H9 (cell line): ENCODE measurements at regions not wholly inside any gene's neighbourhood (a gene's known extent, or its start where the extent isn't known, plus 50 kb on each side); places are given as distances from the start of the nearest gene placed in this dataset.

ENCODE experiments used
- DNase-seq: peaks from one replicate; pipeline ENCODE4 v3.0.0-alpha.2; 2017
- H2AFZ ChIP-seq: one replicate; pipeline ENCODE4 v1.6.1; 2013; ENCODE audit warnings: mild to moderate bottlenecking, low read length, control low read depth, moderate library complexity
- H2AK5ac ChIP-seq: 2 replicates; pipeline ENCODE4 v1.6.1; 2013; ENCODE audit warnings: low read length, control low read depth, mixed read lengths; ENCODE audit not compliant: insufficient read length
- H2BK120ac ChIP-seq: one replicate; pipeline ENCODE4 v1.6.1; 2013; ENCODE audit warnings: low read depth, mild to moderate bottlenecking, low read length, control low read depth, inconsistent platforms; ENCODE audit not compliant: poor library complexity, severe bottlenecking
- H2BK12ac ChIP-seq: 2 replicates; pipeline ENCODE4 v1.6.1; 2013; ENCODE audit warnings: low read length, control low read depth, mixed read lengths, low read depth; ENCODE audit not compliant: insufficient read length
- H2BK15ac ChIP-seq: 2 replicates; pipeline ENCODE4 v1.6.1; 2013; ENCODE audit warnings: low read depth, low read length, control low read depth
- H2BK20ac ChIP-seq: one replicate; pipeline ENCODE4 v1.6.1; 2013; ENCODE audit warnings: low read depth, mild to moderate bottlenecking, low read length, control low read depth, inconsistent platforms; ENCODE audit not compliant: poor library complexity, severe bottlenecking
- H2BK5ac ChIP-seq: 2 replicates; pipeline ENCODE4 v1.6.1; 2013; ENCODE audit warnings: low read length, control low read depth, mixed read lengths; ENCODE audit not compliant: insufficient read length
- H3K14ac ChIP-seq: 2 replicates; pipeline ENCODE4 v1.6.1; 2013; ENCODE audit warnings: low read length, control low read depth; ENCODE audit not compliant: insufficient read depth
- H3K18ac ChIP-seq: 2 replicates; pipeline ENCODE4 v1.6.1; 2013; ENCODE audit warnings: low read depth, mild to moderate bottlenecking, mixed read lengths, low read length, control low read depth; ENCODE audit not compliant: insufficient read length
- H3K23ac ChIP-seq: 2 replicates; pipeline ENCODE4 v1.6.1; 2013; ENCODE audit warnings: low read length, control low read depth, mixed read lengths, low read depth; ENCODE audit not compliant: insufficient read length
- H3K23me2 ChIP-seq: 2 replicates; pipeline ENCODE4 v1.6.1; 2013; ENCODE audit warnings: low read depth, mild to moderate bottlenecking, mixed read lengths, low read length, control low read depth; ENCODE audit not compliant: insufficient read length, poor library complexity, severe bottlenecking
- H3K27ac ChIP-seq: 2 replicates; pipeline ENCODE4 v1.5.1; 2013; ENCODE audit warnings: low read length, control low read depth, mixed read lengths, low read depth; ENCODE audit not compliant: insufficient read length
- H3K27me3 ChIP-seq: 2 replicates; pipeline ENCODE4 v1.6.1; 2013; ENCODE audit warnings: low read length, control low read depth, inconsistent platforms; ENCODE audit not compliant: insufficient read depth
- H3K4ac ChIP-seq: 2 replicates; pipeline ENCODE4 v1.6.1; 2013; ENCODE audit warnings: low read depth, mild to moderate bottlenecking, control low read depth, inconsistent platforms, low read length, moderate library complexity
- H3K4me1 ChIP-seq: 2 replicates; pipeline ENCODE4 v1.6.1; 2013; ENCODE audit warnings: low read length, control low read depth, inconsistent platforms; ENCODE audit not compliant: insufficient read depth
- H3K4me2 ChIP-seq: 2 replicates; pipeline ENCODE4 v1.6.1; 2013; ENCODE audit warnings: low read length, control low read depth, mixed read lengths; ENCODE audit not compliant: insufficient read length, insufficient read depth
- H3K56ac ChIP-seq: 2 replicates; pipeline ENCODE4 v1.6.1; 2013; ENCODE audit warnings: low read depth, mild to moderate bottlenecking, mixed read lengths, low read length, control low read depth; ENCODE audit not compliant: insufficient read length
- H3K79me1 ChIP-seq: 2 replicates; pipeline ENCODE4 v1.6.1; 2013; ENCODE audit warnings: low read depth, mild to moderate bottlenecking, moderate library complexity, low read length, control low read depth, inconsistent platforms; ENCODE audit not compliant: insufficient read depth, poor library complexity, severe bottlenecking
- H3K79me2 ChIP-seq: 2 replicates; pipeline ENCODE4 v1.6.1; 2013; ENCODE audit warnings: low read length, control low read depth, inconsistent platforms; ENCODE audit not compliant: insufficient read depth
- H3K9ac ChIP-seq: 2 replicates; pipeline ENCODE4 v1.6.1; 2013; ENCODE audit warnings: low read length, control low read depth, mixed read lengths; ENCODE audit not compliant: insufficient read length; ENCODE audit errors: extremely low read depth
- H3K9me3 ChIP-seq: one replicate; pipeline ENCODE4 v1.6.1; 2013; ENCODE audit warnings: low read depth, low read length, inconsistent platforms; ENCODE audit not compliant: control insufficient read depth
- H3T11ph ChIP-seq: one replicate; pipeline ENCODE4 v1.6.1; 2013; ENCODE audit warnings: mild to moderate bottlenecking, low read length, control low read depth, inconsistent platforms
- H4K20me1 ChIP-seq: one replicate; pipeline ENCODE4 v1.6.1; 2013; ENCODE audit not compliant: control insufficient read depth, insufficient read length, insufficient read depth
- H4K5ac ChIP-seq: 2 replicates; pipeline ENCODE4 v1.6.1; 2013; ENCODE audit warnings: low read depth, mild to moderate bottlenecking, mixed read lengths, low read length, control low read depth; ENCODE audit not compliant: insufficient read length
- H4K8ac ChIP-seq: replicated peaks from 2 replicates; pipeline ENCODE4 v1.6.1; 2013; ENCODE audit warnings: low read length, control low read depth, mixed read lengths, low read depth; ENCODE audit not compliant: insufficient read length
- H4K91ac ChIP-seq: 2 replicates; pipeline ENCODE4 v1.6.1; 2013; ENCODE audit warnings: low read depth, mild to moderate bottlenecking, moderate library complexity, mixed read lengths, low read length, control low read depth; ENCODE audit not compliant: insufficient read length
- H3K27ac Mint-ChIP-seq, 3 experiments: 2 replicates in 2 of 3; 3 replicates in 1 of 3; pipeline ENCODE4 v1.8.0; 2020 to 2021; ENCODE audit warnings: mixed read lengths in 3 of 3, mild to moderate bottlenecking in 1 of 3, moderate library complexity in 1 of 3
- H3K27me3 Mint-ChIP-seq: 2 replicates; pipeline ENCODE4 v1.8.0; 2021; ENCODE audit warnings: low read depth, mild to moderate bottlenecking, moderate library complexity, mixed read lengths
- H3K36me3 Mint-ChIP-seq, 3 experiments: 2 replicates in 2 of 3; 3 replicates in 1 of 3; pipeline ENCODE4 v1.8.0; 2020 to 2021; ENCODE audit warnings: low read depth in 3 of 3, mixed read lengths in 3 of 3; ENCODE audit not compliant: insufficient read depth in 1 of 3
- H3K4me1 Mint-ChIP-seq, 2 experiments: 2 replicates each; pipeline ENCODE4 v1.8.0; 2020; ENCODE audit warnings: mixed read lengths in 2 of 2
- H3K4me3 Mint-ChIP-seq, 2 experiments: 2 replicates in 1 of 2; 3 replicates in 1 of 2; pipeline ENCODE4 v1.8.0; 2020 to 2021; ENCODE audit warnings: mild to moderate bottlenecking in 2 of 2, mixed read lengths in 2 of 2, moderate library complexity in 1 of 2
- H3K9me3 Mint-ChIP-seq, 2 experiments: 2 replicates in 1 of 2; 3 replicates in 1 of 2; pipeline ENCODE4 v1.8.0; 2020; ENCODE audit warnings: mild to moderate bottlenecking in 2 of 2, mixed read lengths in 2 of 2, moderate library complexity in 1 of 2
- CTCF ChIP-seq: fragments of 200-600 bp; sonication (generic); conservative IDR thresholded peaks from 3 replicates; pipeline ENCODE4 v1.8.0; 2021; ENCODE audit warnings: antibody characterized with exemption, mild to moderate bottlenecking
- WGBS: extraction: QIAGEN DNeasy Blood & Tissue Kit; methylation state at CpG from one replicate; pipeline ENCODE4 v1.1.7; 2013; ENCODE audit warnings: missing lambda C conversion rate, low lambda C conversion rate, mixed read lengths; ENCODE audit not compliant: insufficient read length; ENCODE audit errors: extremely low coverage; 5-methylcytosine and 5-hydroxymethylcytosine counted together

- Histone ChIP-seq H3K14ac (no peak overlapping the region), H4K8ac (no peak overlapping the region), H3K4ac (no peak overlapping the region), H2AK5ac (no peak overlapping the region), H3K9ac (no peak overlapping the region), H3K27me3 (no peaks in the 10 kb centered on the region), H3K23me2 (no peaks in the 10 kb centered on the region), H4K20me1 (no peaks in the 10 kb centered on the region), H3K4me1 (no peaks in the 10 kb centered on the region), H2BK5ac (no peak overlapping the region), H3K4me2 (no peak overlapping the region), H3K56ac (no peak overlapping the region), H2BK15ac (no peak overlapping the region), H3K79me2 (no peaks in the 10 kb centered on the region), H2BK12ac (no peak overlapping the region), H4K91ac (no peak overlapping the region), H2AFZ (no peak overlapping the region), H2BK20ac (no peak overlapping the region), H4K5ac (no peak overlapping the region), H3K27ac (no peak overlapping the region), H3K79me1 (no peaks in the 10 kb centered on the region), H3K9me3 (no peaks in the 10 kb centered on the region), H2BK120ac (no peak overlapping the region), H3K23ac (no peak overlapping the region), H3K18ac (no peak overlapping the region), H3T11ph (no peak overlapping the region)
- Mint-ChIP-seq H3K27ac (no peak overlapping the region), H3K4me1 (no peaks in the 10 kb centered on the region), H3K27me3 (no peaks in the 10 kb centered on the region; the same call in 1 of the 2 replicates), H3K36me3 (peaks cover 7 to 9% (median 8%) of the 10 kb centered on the region in 3 experiments), H3K9me3 (peaks cover 13% of the 10 kb centered on the region in 2 experiments), H3K4me3 (no peak overlapping the region)
- TF ChIP-seq CTCF = no peak
- no peak for DNase-seq
- no CpG with 5 or more reads among the region's 3 CpGs for WGBS
Observed at GRCh38 chr3:140770977-140771667, 93.3 kb downstream of the TRIM42 start.
